Activated CD8-positive, alpha-beta memory T cell treated with anti-CD3 and anti-CD28 coated beads, Interleukin-2, amount 50 U/mL, for 48 hours (primary cell): ENCODE measurements at regions not wholly inside any gene's neighbourhood (a gene's known extent, or its start where the extent isn't known, plus 50 kb on each side); places are given as distances from the start of the nearest gene placed in this dataset.

Experiments
- DNase-seq: peaks from one replicate; pipeline ENCODE4 v3.0.0-alpha.2; 2020

DNA sequence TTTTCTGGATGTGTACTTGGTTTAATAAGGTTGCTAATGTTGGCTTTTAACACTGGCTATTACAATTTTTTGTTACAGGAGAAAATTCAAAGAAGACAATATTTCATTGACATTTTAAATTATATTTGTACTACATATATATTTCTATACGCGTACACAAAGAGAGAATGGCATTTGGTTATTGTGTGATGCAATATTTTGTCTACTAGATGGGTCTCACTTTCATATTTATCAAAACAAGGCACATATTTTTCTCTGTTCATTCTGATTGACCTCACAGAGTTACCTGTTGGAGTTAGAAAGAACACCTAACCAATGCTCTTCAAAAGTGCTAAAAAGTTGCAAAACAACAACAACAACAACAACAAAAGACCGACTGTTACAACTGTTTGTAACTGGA lies 50.2 kb upstream of the VGLL3 start:
- DNase-seq, result no peak
